ENCODE measurements at regions not wholly inside any gene's neighbourhood (a gene's known extent, or its start where the extent isn't known, plus 50 kb on each side); places are given as distances from the start of the nearest gene placed in this dataset.

DNA sequence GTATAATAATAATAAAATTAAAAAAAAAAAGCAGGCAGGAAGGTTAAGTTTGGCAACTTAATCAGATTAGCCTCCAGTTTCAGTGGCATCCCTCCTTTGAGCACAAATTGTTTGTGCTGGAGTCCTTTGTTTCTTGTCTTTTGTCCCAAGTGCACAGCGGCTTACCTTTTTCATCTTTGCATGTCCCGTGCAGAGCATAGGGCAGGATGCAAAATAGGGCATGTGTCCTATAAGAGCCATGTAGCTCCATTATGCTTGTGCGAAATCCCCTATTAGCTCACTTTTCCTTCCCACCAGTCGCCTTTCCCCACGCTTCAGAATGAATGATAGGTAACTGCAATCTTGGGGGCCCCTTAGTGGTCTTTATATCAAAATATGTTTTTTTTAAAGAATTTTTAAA is 216.8 kb downstream of the TSN start:
- peaks cover 4% of the 10 kb centered on the region for H3K27me3 Mint-ChIP-seq (ENCODE audit: unreplicated experiment)
- H3K4me3 Mint-ChIP-seq (ENCODE audit: unreplicated experiment) = no peak overlapping the region
- TF ChIP-seq, protein P1, sequence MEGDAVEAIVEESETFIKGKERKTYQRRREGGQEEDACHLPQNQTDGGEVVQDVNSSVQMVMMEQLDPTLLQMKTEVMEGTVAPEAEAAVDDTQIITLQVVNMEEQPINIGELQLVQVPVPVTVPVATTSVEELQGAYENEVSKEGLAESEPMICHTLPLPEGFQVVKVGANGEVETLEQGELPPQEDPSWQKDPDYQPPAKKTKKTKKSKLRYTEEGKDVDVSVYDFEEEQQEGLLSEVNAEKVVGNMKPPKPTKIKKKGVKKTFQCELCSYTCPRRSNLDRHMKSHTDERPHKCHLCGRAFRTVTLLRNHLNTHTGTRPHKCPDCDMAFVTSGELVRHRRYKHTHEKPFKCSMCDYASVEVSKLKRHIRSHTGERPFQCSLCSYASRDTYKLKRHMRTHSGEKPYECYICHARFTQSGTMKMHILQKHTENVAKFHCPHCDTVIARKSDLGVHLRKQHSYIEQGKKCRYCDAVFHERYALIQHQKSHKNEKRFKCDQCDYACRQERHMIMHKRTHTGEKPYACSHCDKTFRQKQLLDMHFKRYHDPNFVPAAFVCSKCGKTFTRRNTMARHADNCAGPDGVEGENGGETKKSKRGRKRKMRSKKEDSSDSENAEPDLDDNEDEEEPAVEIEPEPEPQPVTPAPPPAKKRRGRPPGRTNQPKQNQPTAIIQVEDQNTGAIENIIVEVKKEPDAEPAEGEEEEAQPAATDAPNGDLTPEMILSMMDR (IDR thresholded peaks at IDR 0.05; ENCODE audit: unreplicated experiment) = no peak
- peaks cover 52% of the 10 kb centered on the region for H3K4me1 Mint-ChIP-seq (ENCODE audit: unreplicated experiment)
- no peak overlapping the region for H3K27ac Mint-ChIP-seq (ENCODE audit: unreplicated experiment)
- H3K36me3 Mint-ChIP-seq (ENCODE audit: low read depth, unreplicated experiment) = no peaks in the 10 kb centered on the region
- DNase-seq (ENCODE audit: low spot score) = no peak
- H3K9me3 Mint-ChIP-seq (ENCODE audit: unreplicated experiment) = no peaks in the 10 kb centered on the region

DNA sequence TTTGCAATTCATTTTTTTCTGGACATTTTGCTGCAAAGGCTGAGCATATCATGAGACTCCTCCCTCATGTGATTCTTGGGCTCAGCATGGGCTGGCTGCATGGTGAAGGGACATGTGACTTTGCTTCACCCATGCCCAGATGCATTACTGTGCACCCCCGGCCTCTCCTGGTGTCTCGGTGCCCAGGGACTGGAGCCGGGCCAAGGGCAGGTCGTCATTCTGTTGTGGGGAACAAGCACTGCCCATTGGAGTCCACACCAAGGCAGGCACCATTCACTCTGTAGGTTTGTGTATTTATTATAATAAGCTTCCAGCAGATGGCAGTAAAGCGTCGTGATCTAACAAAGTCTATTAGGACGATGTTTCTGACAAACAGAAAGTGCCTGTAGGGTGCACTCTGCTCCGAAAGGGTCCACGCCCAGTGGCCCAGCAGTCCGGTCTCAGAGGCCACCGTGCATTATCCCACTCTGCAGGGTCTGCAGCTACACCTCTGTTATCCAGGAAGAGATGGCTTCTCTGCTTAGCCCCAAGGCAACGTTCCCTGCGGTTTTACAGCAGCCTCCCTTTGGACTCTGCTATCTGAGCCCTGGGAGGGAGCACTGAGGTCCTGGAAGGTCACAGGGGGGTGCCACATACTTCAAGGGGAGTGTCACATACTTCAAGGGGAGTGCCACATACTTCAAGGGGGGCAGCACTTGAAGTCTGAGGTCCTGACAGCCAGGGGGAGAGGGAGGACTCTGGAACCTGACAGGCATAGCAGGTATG is 219.6 kb downstream of the TSN start:
- Mint-ChIP-seq H3K9me3 (ENCODE audit: unreplicated experiment) (no peaks in the 10 kb centered on the region), H3K4me3 (ENCODE audit: unreplicated experiment) (no peak overlapping the region), H3K27me3 (ENCODE audit: unreplicated experiment) (peaks cover 4% of the 10 kb centered on the region), H3K27ac (ENCODE audit: unreplicated experiment) (no peak overlapping the region), H3K36me3 (ENCODE audit: low read depth, unreplicated experiment) (no peaks in the 10 kb centered on the region), H3K4me1 (ENCODE audit: unreplicated experiment) (peaks cover 38% of the 10 kb centered on the region)
- DNase-seq (ENCODE audit: low spot score) = peak; percentile 56
- TF ChIP-seq, protein P1 (IDR thresholded peaks at IDR 0.05; ENCODE audit: unreplicated experiment) = peak; percentile 83

DNA sequence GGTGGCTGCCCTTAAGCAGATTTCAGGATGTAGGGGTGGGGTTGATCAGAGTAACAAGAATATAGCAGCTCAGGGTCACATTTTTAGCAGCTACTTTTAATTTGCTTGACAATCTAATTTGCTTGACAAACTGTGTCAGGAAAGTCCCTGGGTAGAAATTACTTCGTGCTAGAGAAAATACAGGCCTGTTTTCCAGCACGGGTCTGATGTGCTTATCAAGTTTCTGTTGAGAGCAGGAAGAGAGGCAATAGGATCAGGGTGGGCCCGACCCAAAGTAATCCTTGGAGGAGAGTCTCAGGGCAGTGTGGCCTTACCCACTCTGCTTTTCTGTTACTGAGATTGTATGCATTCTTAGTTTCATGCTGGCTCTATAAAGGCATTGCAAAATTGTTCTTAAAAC is 221.5 kb downstream of the TSN start:
- H3K4me3 Mint-ChIP-seq (ENCODE audit: unreplicated experiment) = no peak overlapping the region
- H3K27ac Mint-ChIP-seq (ENCODE audit: unreplicated experiment) = no peak overlapping the region
- TF ChIP-seq, protein P1 (IDR thresholded peaks at IDR 0.05; ENCODE audit: unreplicated experiment) = no peak
- peaks cover 22% of the 10 kb centered on the region for H3K4me1 Mint-ChIP-seq (ENCODE audit: unreplicated experiment)
- H3K9me3 Mint-ChIP-seq (ENCODE audit: unreplicated experiment) = no peaks in the 10 kb centered on the region
- DNase-seq (ENCODE audit: low spot score) = no peak
- H3K36me3 Mint-ChIP-seq (ENCODE audit: low read depth, unreplicated experiment) = no peaks in the 10 kb centered on the region
- peaks cover 2% of the 10 kb centered on the region for H3K27me3 Mint-ChIP-seq (ENCODE audit: unreplicated experiment)

DNA sequence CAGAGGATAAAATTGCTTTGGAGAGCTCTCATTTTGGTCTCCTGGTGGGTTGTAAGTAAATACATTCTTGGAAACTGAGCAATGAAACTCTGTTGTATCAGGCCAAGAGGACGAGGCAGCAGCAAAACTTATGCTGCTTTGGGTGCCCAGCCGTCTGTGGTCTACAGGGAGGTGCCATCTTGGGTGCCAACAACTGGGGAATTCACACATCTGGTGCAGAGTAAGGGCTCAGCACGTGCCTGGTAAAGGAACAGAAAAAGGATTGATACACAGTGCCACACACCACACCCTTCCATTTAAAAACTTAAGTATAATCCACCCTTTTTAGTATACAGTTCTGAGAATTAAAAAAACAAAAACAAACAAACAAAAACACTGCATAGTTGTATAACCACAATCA is 221.9 kb downstream of the TSN start:
- Mint-ChIP-seq H3K9me3 (ENCODE audit: unreplicated experiment) (no peaks in the 10 kb centered on the region), H3K27ac (ENCODE audit: unreplicated experiment) (no peak overlapping the region), H3K4me3 (ENCODE audit: unreplicated experiment) (no peak overlapping the region), H3K27me3 (ENCODE audit: unreplicated experiment) (peaks cover 2% of the 10 kb centered on the region), H3K4me1 (ENCODE audit: unreplicated experiment) (peaks cover 20% of the 10 kb centered on the region), H3K36me3 (ENCODE audit: low read depth, unreplicated experiment) (no peaks in the 10 kb centered on the region)
- DNase-seq (ENCODE audit: low spot score) = no peak
- TF ChIP-seq, protein P1 (IDR thresholded peaks at IDR 0.05; ENCODE audit: unreplicated experiment) = no peak

DNA sequence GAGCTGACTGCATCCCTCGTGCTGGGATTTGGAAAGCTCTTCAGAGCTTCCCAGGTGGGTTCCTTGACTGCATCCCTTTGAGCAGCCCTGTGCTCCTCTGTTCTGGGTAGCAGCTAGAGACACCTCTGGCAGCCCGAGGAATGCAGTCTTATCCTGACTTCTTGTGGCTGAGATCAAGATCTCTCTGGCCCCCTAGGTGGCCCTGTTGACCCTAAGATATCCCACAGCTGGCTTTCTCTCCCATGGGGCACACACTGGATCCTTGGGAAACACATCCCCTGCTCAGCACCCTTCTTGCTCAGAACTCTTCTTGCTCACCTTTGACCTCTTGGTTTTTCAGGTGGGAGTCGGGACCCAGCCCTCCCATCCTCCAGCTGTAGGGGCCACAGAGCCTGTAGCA is 237.2 kb downstream of the TSN start:
- Mint-ChIP-seq H3K4me1 (ENCODE audit: unreplicated experiment) (peaks cover 2% of the 10 kb centered on the region), H3K27me3 (ENCODE audit: unreplicated experiment) (peaks cover 2% of the 10 kb centered on the region), H3K9me3 (ENCODE audit: unreplicated experiment) (no peaks in the 10 kb centered on the region), H3K27ac (ENCODE audit: unreplicated experiment) (no peak overlapping the region), H3K4me3 (ENCODE audit: unreplicated experiment) (no peak overlapping the region), H3K36me3 (ENCODE audit: low read depth, unreplicated experiment) (no peaks in the 10 kb centered on the region)
- DNase-seq (ENCODE audit: low spot score) = no peak
- TF ChIP-seq, protein P1 (IDR thresholded peaks at IDR 0.05; ENCODE audit: unreplicated experiment) = no peak

Measured in endothelial cell (in vitro differentiated cells).